Stimulated activated naive CD8-positive, alpha-beta T cell treated with anti-CD3 and anti-CD28 coated beads, Interleukin-15, Interleukin-2, amounts not matched to agents 100 ng/mL and 50 ng/mL, for 24 hours (primary cell): ENCODE measurements at regions not wholly inside any gene's neighbourhood (a gene's known extent, or its start where the extent isn't known, plus 50 kb on each side); places are given as distances from the start of the nearest gene placed in this dataset.
"Not testable (repeated sequence)": the region's sequence is repeated elsewhere in the genome, so short reads cannot be mapped to it uniquely, and the experiment has no call there.

ENCODE experiments used
- H3K27ac Mint-ChIP-seq: one replicate; pipeline ENCODE4 v1.8.0; 2021; ENCODE audit warnings: mild to moderate bottlenecking, mixed read lengths
- H3K27me3 Mint-ChIP-seq: one replicate; pipeline ENCODE4 v1.8.0; 2021; ENCODE audit warnings: mixed read lengths
- H3K36me3 Mint-ChIP-seq: one replicate; pipeline ENCODE4 v1.8.0; 2021; ENCODE audit warnings: low read depth, mixed read lengths
- H3K4me1 Mint-ChIP-seq: one replicate; pipeline ENCODE4 v1.8.0; 2021; ENCODE audit warnings: low read depth, mixed read lengths
- H3K4me3 Mint-ChIP-seq: one replicate; pipeline ENCODE4 v1.8.0; 2021; ENCODE audit warnings: mild to moderate bottlenecking, mixed read lengths
- H3K9me3 Mint-ChIP-seq: one replicate; pipeline ENCODE4 v1.8.0; 2021; ENCODE audit warnings: mixed read lengths

- Mint-ChIP-seq H3K27me3 (peaks cover 11% of the 10 kb centered on the region), H3K4me1 (no peaks in the 10 kb centered on the region), H3K27ac (no peak overlapping the region), H3K9me3 (no peaks in the 10 kb centered on the region), H3K4me3 (no peak overlapping the region), H3K36me3 (no peaks in the 10 kb centered on the region)
Observed at GRCh38 chr3:187519428-187519890, 150.7 kb downstream of the SST start.

- Mint-ChIP-seq H3K9me3 (no peaks in the 10 kb centered on the region), H3K36me3 (no peaks in the 10 kb centered on the region), H3K4me3 (no peak overlapping the region), H3K27me3 (peaks cover 9% of the 10 kb centered on the region), H3K4me1 (no peaks in the 10 kb centered on the region), H3K27ac (no peak overlapping the region)
Observed at GRCh38 chr3:187518616-187519015, 150.4 kb downstream of the RTP4 start.

GRCh38 chr3:187518207-187518606 lies 150.0 kb downstream of the RTP4 start:
- Mint-ChIP-seq H3K36me3 (no peaks in the 10 kb centered on the region), H3K27ac (no peak overlapping the region), H3K9me3 (no peaks in the 10 kb centered on the region), H3K4me1 (no peaks in the 10 kb centered on the region), H3K27me3 (peaks cover 9% of the 10 kb centered on the region), H3K4me3 (no peak overlapping the region)

GRCh38 chr3:187516446-187517185 lies 148.4 kb downstream of the RTP4 start:
- no peaks in the 10 kb centered on the region for H3K9me3 Mint-ChIP-seq
- H3K27me3 Mint-ChIP-seq: peaks cover 9% of the 10 kb centered on the region
- H3K27ac Mint-ChIP-seq: no peak overlapping the region
- no peaks in the 10 kb centered on the region for H3K4me1 Mint-ChIP-seq
- no peaks in the 10 kb centered on the region for H3K36me3 Mint-ChIP-seq
- no peak overlapping the region for H3K4me3 Mint-ChIP-seq

GRCh38 chr3:187507905-187508304 lies 139.7 kb downstream of the RTP4 start:
- no peaks in the 10 kb centered on the region for H3K36me3 Mint-ChIP-seq
- H3K4me1 Mint-ChIP-seq: no peaks in the 10 kb centered on the region
- peaks cover 19% of the 10 kb centered on the region for H3K27me3 Mint-ChIP-seq
- H3K4me3 Mint-ChIP-seq: no peak overlapping the region
- no peaks in the 10 kb centered on the region for H3K9me3 Mint-ChIP-seq
- H3K27ac Mint-ChIP-seq: no peak overlapping the region

- peaks cover 26% of the 10 kb centered on the region for H3K27me3 Mint-ChIP-seq
Observed at GRCh38 chr3:187507266-187507665, 139.1 kb downstream of the RTP4 start.

GRCh38 chr3:187504435-187504834 lies 136.2 kb downstream of the RTP4 start:
- no peaks in the 10 kb centered on the region for H3K4me1 Mint-ChIP-seq
- peaks cover 35% of the 10 kb centered on the region for H3K27me3 Mint-ChIP-seq
- no peak overlapping the region for H3K4me3 Mint-ChIP-seq
- H3K9me3 Mint-ChIP-seq: no peaks in the 10 kb centered on the region
- H3K36me3 Mint-ChIP-seq: no peaks in the 10 kb centered on the region
- H3K27ac Mint-ChIP-seq: no peak overlapping the region

More at GRCh38 chr3:187507266-187507665, 139.1 kb downstream of the RTP4 start:
- no peak overlapping the region for H3K27ac Mint-ChIP-seq
- H3K36me3 Mint-ChIP-seq: no peaks in the 10 kb centered on the region
- no peak overlapping the region for H3K4me3 Mint-ChIP-seq
- H3K4me1 Mint-ChIP-seq: no peaks in the 10 kb centered on the region
- no peaks in the 10 kb centered on the region for H3K9me3 Mint-ChIP-seq

- Mint-ChIP-seq H3K27ac (no peak overlapping the region), H3K36me3 (no peaks in the 10 kb centered on the region), H3K27me3 (peaks cover 33% of the 10 kb centered on the region), H3K9me3 (peaks cover 8% of the 10 kb centered on the region), H3K4me3 (no peak overlapping the region), H3K4me1 (no peaks in the 10 kb centered on the region)
Observed at GRCh38 chr3:187498211-187498724, 130.1 kb downstream of the RTP4 start.

GRCh38 chr3:187497052-187497451 lies 128.9 kb downstream of the RTP4 start:
- H3K27ac Mint-ChIP-seq: no peak overlapping the region
- peaks cover 29% of the 10 kb centered on the region for H3K27me3 Mint-ChIP-seq
- H3K4me1 Mint-ChIP-seq: no peaks in the 10 kb centered on the region
- peaks cover 8% of the 10 kb centered on the region for H3K9me3 Mint-ChIP-seq
- H3K36me3 Mint-ChIP-seq: no peaks in the 10 kb centered on the region
- H3K4me3 Mint-ChIP-seq: no peak overlapping the region

GRCh38 chr3:187494056-187494455 lies 125.9 kb downstream of the RTP4 start:
- Mint-ChIP-seq H3K27me3 (peaks cover 21% of the 10 kb centered on the region), H3K9me3 (peaks cover 11% of the 10 kb centered on the region)
- H3K27ac Mint-ChIP-seq, H3K36me3 Mint-ChIP-seq, H3K4me3 Mint-ChIP-seq, H3K4me1 Mint-ChIP-seq: not testable (repeated sequence)

- Mint-ChIP-seq H3K4me3 (no peak overlapping the region), H3K27me3 (peaks cover 26% of the 10 kb centered on the region), H3K9me3 (peaks cover 11% of the 10 kb centered on the region), H3K36me3 (no peaks in the 10 kb centered on the region), H3K4me1 (no peaks in the 10 kb centered on the region), H3K27ac (no peak overlapping the region)
Observed at GRCh38 chr3:187491371-187491770, 123.2 kb downstream of the RTP4 start.

- Mint-ChIP-seq H3K27ac (no peak overlapping the region), H3K36me3 (no peaks in the 10 kb centered on the region), H3K4me3 (no peak overlapping the region), H3K4me1 (no peaks in the 10 kb centered on the region), H3K9me3 (peaks cover 11% of the 10 kb centered on the region), H3K27me3 (peaks cover 32% of the 10 kb centered on the region)
Observed at GRCh38 chr3:187490366-187490765, 122.2 kb downstream of the RTP4 start.

GRCh38 chr3:187484547-187485295 lies 116.5 kb downstream of the RTP4 start:
- Mint-ChIP-seq H3K9me3 (peaks cover 1% of the 10 kb centered on the region), H3K27me3 (peaks cover 33% of the 10 kb centered on the region), H3K4me3 (no peak overlapping the region), H3K4me1 (no peaks in the 10 kb centered on the region), H3K27ac (no peak overlapping the region), H3K36me3 (no peaks in the 10 kb centered on the region)

GRCh38 chr3:187481426-187481825 lies 113.2 kb downstream of the RTP4 start:
- Mint-ChIP-seq H3K4me1 (no peaks in the 10 kb centered on the region), H3K27ac (no peak overlapping the region), H3K9me3 (peaks cover 5% of the 10 kb centered on the region), H3K36me3 (no peaks in the 10 kb centered on the region), H3K4me3 (no peak overlapping the region), H3K27me3 (peaks cover 24% of the 10 kb centered on the region)

GRCh38 chr3:187475613-187476012 lies 107.4 kb downstream of the RTP4 start:
- Mint-ChIP-seq H3K27me3 (peaks cover 11% of the 10 kb centered on the region), H3K9me3 (peaks cover 13% of the 10 kb centered on the region)
- H3K36me3 Mint-ChIP-seq, H3K4me1 Mint-ChIP-seq, H3K4me3 Mint-ChIP-seq, H3K27ac Mint-ChIP-seq: not testable (repeated sequence)
